SJSA1 (cell line): ENCODE measurements at regions not wholly inside any gene's neighbourhood (a gene's known extent, or its start where the extent isn't known, plus 50 kb on each side); places are given as distances from the start of the nearest gene placed in this dataset.
"Not testable (repeated sequence)": the region's sequence is repeated elsewhere in the genome, so short reads cannot be mapped to it uniquely, and the experiment has no call there.

Source experiments
- DNase-seq, 2 experiments: peaks; one replicate each; pipeline ENCODE4 v3.0.0-alpha.2; 2015 to 2020; ENCODE audit warnings: low spot score in 2 of 2, low read depth in 1 of 2
- H3K27ac ChIP-seq: fragments of 250-450 bp; sonication (Bioruptor Pico); 2 replicates; pipeline ENCODE4 v1.5.1; 2020; ENCODE audit warnings: mild to moderate bottlenecking, moderate library complexity
- H3K27me3 ChIP-seq: fragments of 250-450 bp; sonication (Bioruptor Pico); replicated peaks from 2 replicates; pipeline ENCODE4 v1.5.1; 2020; ENCODE audit warnings: mild to moderate bottlenecking, moderate library complexity
- H3K36me3 ChIP-seq: fragments of 250-450 bp; sonication (Bioruptor Pico); 2 replicates; pipeline ENCODE4 v1.5.1; 2020; ENCODE audit warnings: mild to moderate bottlenecking
- H3K4me1 ChIP-seq: fragments of 250-450 bp; sonication (Bioruptor Pico); replicated peaks from 2 replicates; pipeline ENCODE4 v1.6.1; 2021; ENCODE audit warnings: mild to moderate bottlenecking
- H3K4me3 ChIP-seq: fragments of 250-450 bp; sonication (Bioruptor Pico); 2 replicates; pipeline ENCODE4 v1.5.1; 2020; ENCODE audit warnings: mild to moderate bottlenecking
- H3K9me3 ChIP-seq: fragments of 250-450 bp; sonication (Bioruptor Pico); replicated peaks from 2 replicates; pipeline ENCODE4 v1.5.1; 2020; ENCODE audit warnings: mild to moderate bottlenecking

GRCh38 chr2:114368705-114369104, 73.7 kb upstream of the DPP10 start:
- DNase-seq = no peak
- H3K4me1 ChIP-seq = no peaks in the 10 kb centered on the region
- H3K27ac ChIP-seq = no peak overlapping the region
- H3K27me3 ChIP-seq = no peaks in the 10 kb centered on the region
- peaks cover 12% of the 10 kb centered on the region for H3K9me3 ChIP-seq
- H3K4me3 ChIP-seq = no peak overlapping the region
- no peaks in the 10 kb centered on the region for H3K36me3 ChIP-seq

- not testable (repeated sequence) for H3K27me3 ChIP-seq, DNase-seq, H3K36me3 ChIP-seq, H3K27ac ChIP-seq, H3K4me3 ChIP-seq, H3K4me1 ChIP-seq
- H3K9me3 ChIP-seq = peaks cover 12% of the 10 kb centered on the region
Measured at GRCh38 chr2:114371721-114372120, 70.7 kb upstream of the DPP10 start.

GRCh38 chr2:114373591-114373990, 68.8 kb upstream of the DPP10 start:
- no peak for DNase-seq
- H3K9me3 ChIP-seq = peaks cover 12% of the 10 kb centered on the region
- H3K27ac ChIP-seq = no peak overlapping the region
- no peak overlapping the region for H3K4me3 ChIP-seq
- H3K4me1 ChIP-seq = no peaks in the 10 kb centered on the region
- H3K36me3 ChIP-seq = no peaks in the 10 kb centered on the region
- H3K27me3 ChIP-seq = no peaks in the 10 kb centered on the region

- Histone ChIP-seq H3K36me3 (no peaks in the 10 kb centered on the region), H3K4me3 (no peak overlapping the region), H3K27me3 (no peaks in the 10 kb centered on the region), H3K27ac (no peak overlapping the region), H3K4me1 (no peaks in the 10 kb centered on the region), H3K9me3 (no peaks in the 10 kb centered on the region; the same call in 1 of the 2 replicates)
- DNase-seq = no peak
Measured at GRCh38 chr2:114384441-114384840, 58.0 kb upstream of the DPP10 start.

- Histone ChIP-seq H3K27ac (no peak overlapping the region), H3K36me3 (no peaks in the 10 kb centered on the region), H3K27me3 (no peaks in the 10 kb centered on the region), H3K4me1 (no peaks in the 10 kb centered on the region), H3K4me3 (no peak overlapping the region), H3K9me3 (no peaks in the 10 kb centered on the region)
- no peak for DNase-seq
Measured at GRCh38 chr2:114389021-114389420, 53.4 kb upstream of the DPP10 start.
